ENCODE measurements at regions not wholly inside any gene's neighbourhood (a gene's known extent, or its start where the extent isn't known, plus 50 kb on each side); places are given as distances from the start of the nearest gene placed in this dataset.

- DNase-seq (ENCODE audit: low read depth in 2 of 2) = no peak
Observed at GRCh38 chr21:27825035-27825434, 858.1 kb upstream of the ADAMTS5 start.

GRCh38 chr21:27823652-27824201 lies 856.8 kb upstream of the ADAMTS5 start:
- no peak for DNase-seq (ENCODE audit: low read depth in 2 of 2)

GRCh38 chr21:27820342-27820741 lies 853.5 kb upstream of the ADAMTS5 start:
- no peak for DNase-seq (ENCODE audit: low read depth in 2 of 2)

- no peak for DNase-seq (ENCODE audit: low read depth in 2 of 2)
Observed at GRCh38 chr21:27819299-27819698, 852.4 kb upstream of the ADAMTS5 start.

- DNase-seq (ENCODE audit: low read depth in 2 of 2) = no peak
Observed at GRCh38 chr21:27818847-27819246, 852.0 kb upstream of the ADAMTS5 start.

GRCh38 chr21:27817902-27818623 lies 851.2 kb upstream of the ADAMTS5 start:
- DNase-seq (ENCODE audit: low read depth in 2 of 2) = no peak

GRCh38 chr21:27817074-27817473 lies 850.2 kb upstream of the ADAMTS5 start:
- DNase-seq (ENCODE audit: low read depth in 2 of 2) = no peak

GRCh38 chr21:27816301-27816700 lies 849.4 kb upstream of the ADAMTS5 start:
- no peak for DNase-seq (ENCODE audit: low read depth in 2 of 2)

GRCh38 chr21:27814226-27814625 lies 847.3 kb upstream of the ADAMTS5 start:
- DNase-seq (ENCODE audit: low read depth in 2 of 2) = no peak

- DNase-seq (ENCODE audit: low read depth in 2 of 2) = no peak
Observed at GRCh38 chr21:27813750-27814149, 846.9 kb upstream of the ADAMTS5 start.

GRCh38 chr21:27813344-27813743 lies 846.5 kb upstream of the ADAMTS5 start:
- DNase-seq (ENCODE audit: low read depth in 2 of 2) = no peak

GRCh38 chr21:27812279-27812678 lies 845.4 kb upstream of the ADAMTS5 start:
- DNase-seq (ENCODE audit: low read depth in 2 of 2) = no peak

GRCh38 chr21:27808923-27809322 lies 842.0 kb upstream of the ADAMTS5 start:
- no peak for DNase-seq (ENCODE audit: low read depth in 2 of 2)

GRCh38 chr21:27807596-27807995 lies 840.7 kb upstream of the ADAMTS5 start:
- DNase-seq (ENCODE audit: low read depth in 2 of 2) = no peak

GRCh38 chr21:27806281-27806680 lies 839.4 kb upstream of the ADAMTS5 start:
- DNase-seq (ENCODE audit: low read depth in 2 of 2) = no peak

GRCh38 chr21:27805696-27806095 lies 838.8 kb upstream of the ADAMTS5 start:
- no peak for DNase-seq (ENCODE audit: low read depth in 2 of 2)

GRCh38 chr21:27804515-27804914 lies 837.6 kb upstream of the ADAMTS5 start:
- DNase-seq (ENCODE audit: low read depth in 2 of 2) = no peak

GRCh38 chr21:27803571-27803970 lies 836.7 kb upstream of the ADAMTS5 start:
- DNase-seq (ENCODE audit: low read depth in 2 of 2) = no peak

- peak; percentile 2 to 11 for DNase-seq (ENCODE audit: low read depth in 2 of 2)
Observed at GRCh38 chr21:27802816-27803475, 836.1 kb upstream of the ADAMTS5 start.

- no peak for DNase-seq (ENCODE audit: low read depth in 2 of 2)
Observed at GRCh38 chr21:27799861-27800260, 833.0 kb upstream of the ADAMTS5 start.

GRCh38 chr21:27796106-27796505 lies 829.2 kb upstream of the ADAMTS5 start:
- no peak for DNase-seq (ENCODE audit: low read depth in 2 of 2)

GRCh38 chr21:27795418-27795817 lies 828.5 kb upstream of the ADAMTS5 start:
- DNase-seq (ENCODE audit: low read depth in 2 of 2) = no peak

GRCh38 chr21:27793901-27794300 lies 827.0 kb upstream of the ADAMTS5 start:
- no peak for DNase-seq (ENCODE audit: low read depth in 2 of 2)

Measured in dermis microvascular lymphatic vessel endothelial cell (primary cell).